Naive thymus-derived CD8-positive, alpha-beta T cell (primary cell): ENCODE measurements at regions not wholly inside any gene's neighbourhood (a gene's known extent, or its start where the extent isn't known, plus 50 kb on each side); places are given as distances from the start of the nearest gene placed in this dataset.
"Not testable (repeated sequence)": the region's sequence is repeated elsewhere in the genome, so short reads cannot be mapped to it uniquely, and the experiment has no call there.

Source experiments
- ATAC-seq, 2 donors: fragments of 150-1000 bp; cut with Tn5 transposase in 1 of 2; sonication (Bioruptor Pico), chemical (Tn5 transposase) in 1 of 2; 1 replicate in 1 of 2; 2 replicates in 1 of 2; pipeline ENCODE4 v1.10.0; 2021; ENCODE audit warnings: mild to moderate bottlenecking in 2 of 2, moderate library complexity in 2 of 2
- POLR2A ChIA-PET: fragments of 350-600 bp; sonication (Branson Sonifier 250); formaldehyde crosslinking; loops from one replicate; lab custom pipeline; 2021; ENCODE audit warnings: antibody characterized with exemption; lab: Charles Lee
- DNase-seq, 10 donors: peaks; one replicate each; pipeline versions ENCODE4 v3.0.0 to v3.0.0-alpha.2; 2020 to 2022
- H3K27ac Mint-ChIP-seq, 10 donors: one replicate each; pipeline ENCODE4 v1.8.0; 2020 to 2022; ENCODE audit warnings: mild to moderate bottlenecking in 10 of 10, mixed read lengths in 10 of 10, moderate library complexity in 4 of 10, inconsistent platforms in 1 of 10
- H3K27me3 Mint-ChIP-seq, 5 donors: one replicate each; pipeline ENCODE4 v1.8.0; 2021 to 2022; ENCODE audit warnings: mixed read lengths in 5 of 5
- H3K36me3 Mint-ChIP-seq, 3 donors: one replicate each; pipeline ENCODE4 v1.8.0; 2020 to 2022; ENCODE audit warnings: mixed read lengths in 3 of 3, mild to moderate bottlenecking in 2 of 3, inconsistent platforms in 1 of 3
- H3K4me1 Mint-ChIP-seq, 4 donors: one replicate each; pipeline ENCODE4 v1.8.0; 2021 to 2022; ENCODE audit warnings: mixed read lengths in 4 of 4
- H3K4me3 Mint-ChIP-seq, 10 donors: one replicate each; pipeline ENCODE4 v1.8.0; 2020 to 2022; ENCODE audit warnings: mild to moderate bottlenecking in 10 of 10, mixed read lengths in 10 of 10, moderate library complexity in 6 of 10, inconsistent platforms in 1 of 10
- H3K9me3 Mint-ChIP-seq, 9 donors: one replicate each; pipeline ENCODE4 v1.8.0; 2020 to 2022; ENCODE audit warnings: mixed read lengths in 9 of 9, mild to moderate bottlenecking in 3 of 9, inconsistent platforms in 1 of 9, moderate library complexity in 1 of 9

DNA sequence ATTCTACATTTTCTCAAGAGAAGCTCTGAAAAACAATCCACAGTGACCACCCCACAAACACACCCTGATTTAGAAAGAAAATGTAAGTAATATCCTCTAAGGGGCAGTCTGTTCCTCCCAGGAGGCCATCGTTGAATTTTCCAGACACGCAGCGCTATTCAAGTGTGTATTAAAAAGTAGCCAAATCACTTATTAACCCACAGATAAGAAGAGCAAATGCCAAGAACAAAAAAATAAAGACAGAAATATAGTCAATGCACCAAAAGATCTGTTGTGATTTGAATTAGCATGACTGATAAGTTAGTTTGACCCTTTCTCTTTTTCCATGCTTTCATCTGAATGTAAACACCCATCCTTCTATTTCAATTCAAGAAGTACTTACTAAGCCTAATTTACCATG is 622.8 kb upstream of the ZNF385D start:
- Mint-ChIP-seq H3K27ac (no peak overlapping the region), H3K27me3 (peaks cover 16 to 39% (median 28%) of the 10 kb centered on the region in 5 donors), H3K9me3 (peaks cover 0 to 14% (median 2%) of the 10 kb centered on the region in 9 donors), H3K36me3 (peaks cover 0 to 10% (median 0%) of the 10 kb centered on the region in 3 donors), H3K4me1 (peaks cover 0 to 11% (median 3%) of the 10 kb centered on the region in 4 donors), H3K4me3 (no peak overlapping the region)
- ATAC-seq: no peak
- POLR2A ChIA-PET: no interaction called here
- no peak for DNase-seq

DNA sequence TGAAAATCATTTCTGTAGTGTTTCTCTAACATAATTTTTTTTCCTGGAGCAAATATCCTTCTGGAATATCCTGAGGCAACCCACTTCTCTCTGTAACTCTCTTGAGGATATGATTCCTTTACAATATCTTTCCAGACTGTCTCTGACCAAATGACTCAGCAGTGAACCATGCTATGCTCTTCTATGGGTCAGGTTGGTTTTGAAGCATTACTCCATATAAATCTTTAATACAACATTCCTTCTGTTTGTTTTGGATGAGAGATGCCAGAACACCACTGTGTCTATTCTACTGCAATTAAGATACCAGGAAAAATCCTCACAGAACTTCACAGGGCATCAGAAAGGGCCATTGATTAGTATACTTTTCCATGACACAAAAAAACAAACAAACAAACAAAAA is 626.4 kb upstream of the ZNF385D start:
- H3K27me3 Mint-ChIP-seq: peaks cover 10 to 21% (median 14%) of the 10 kb centered on the region in 5 donors
- peaks cover 0 to 6% (median 3%) of the 10 kb centered on the region in 4 donors for H3K4me1 Mint-ChIP-seq
- peaks cover 0 to 23% (median 3%) of the 10 kb centered on the region in 9 donors for H3K9me3 Mint-ChIP-seq
- H3K27ac Mint-ChIP-seq: no peak overlapping the region
- POLR2A ChIA-PET: no interaction called here
- DNase-seq: no peak
- H3K4me3 Mint-ChIP-seq: no peak overlapping the region
- H3K36me3 Mint-ChIP-seq: peaks cover 0 to 6% (median 0%) of the 10 kb centered on the region in 3 donors
- ATAC-seq: no peak

DNA sequence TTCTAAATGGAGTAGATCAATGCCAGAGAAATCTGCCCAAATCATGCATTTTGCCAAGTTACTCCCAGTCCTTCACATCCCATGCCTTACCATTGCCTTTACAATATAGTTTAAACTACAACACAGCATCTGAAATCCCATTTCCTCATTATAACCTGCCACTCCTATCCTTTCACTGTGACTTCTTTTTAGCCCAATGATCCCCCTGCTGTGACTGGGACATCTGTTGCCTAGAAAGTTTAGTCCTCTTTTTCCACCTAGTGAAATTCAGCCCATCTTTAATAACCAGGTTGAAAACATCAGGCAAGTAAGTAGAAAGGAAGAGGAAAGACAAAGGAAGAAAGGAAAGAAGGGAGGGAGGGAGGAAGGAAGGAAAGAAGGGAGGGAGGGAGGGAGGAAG is 627.9 kb upstream of the ZNF385D start:
- POLR2A ChIA-PET: no interaction called here
- Mint-ChIP-seq H3K27me3 (peaks cover 2 to 9% (median 7%) of the 10 kb centered on the region in 5 donors), H3K4me1 (no peaks in the 10 kb centered on the region), H3K9me3 (peaks cover 0 to 13% (median 1%) of the 10 kb centered on the region in 9 donors), H3K36me3 (no peaks in the 10 kb centered on the region), H3K4me3 (no peak overlapping the region), H3K27ac (no peak overlapping the region)
- no peak for DNase-seq
- ATAC-seq: no peak

DNA sequence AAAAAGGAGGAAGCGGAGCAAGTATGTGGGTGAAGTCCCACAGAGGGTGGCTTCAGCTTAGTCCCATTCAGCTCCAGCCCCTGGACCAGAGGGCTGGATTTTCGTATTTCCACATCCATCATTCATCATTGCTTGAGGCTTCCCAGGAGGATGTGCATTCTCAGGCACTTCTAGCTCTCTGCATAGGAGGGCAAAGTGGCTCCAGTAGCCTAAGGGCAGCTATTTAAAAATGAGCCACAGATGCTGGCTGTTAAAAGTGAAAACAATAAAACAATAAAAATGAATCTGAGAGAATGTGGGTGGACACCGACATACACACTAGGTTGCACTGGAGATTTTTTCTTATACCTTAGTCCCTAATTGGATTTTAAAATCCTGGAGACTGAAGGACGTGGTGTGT is 629.2 kb upstream of the ZNF385D start:
- H3K4me3 Mint-ChIP-seq: no peak overlapping the region
- no peak overlapping the region for H3K27ac Mint-ChIP-seq
- H3K27me3 Mint-ChIP-seq: no peaks in the 10 kb centered on the region
- DNase-seq (no peak), ATAC-seq (no peak)
- no peaks in the 10 kb centered on the region for H3K4me1 Mint-ChIP-seq
- H3K9me3 Mint-ChIP-seq: peaks cover 0 to 13% (median 2%) of the 10 kb centered on the region in 9 donors
- POLR2A ChIA-PET: no interaction called here
- H3K36me3 Mint-ChIP-seq: no peaks in the 10 kb centered on the region

DNA sequence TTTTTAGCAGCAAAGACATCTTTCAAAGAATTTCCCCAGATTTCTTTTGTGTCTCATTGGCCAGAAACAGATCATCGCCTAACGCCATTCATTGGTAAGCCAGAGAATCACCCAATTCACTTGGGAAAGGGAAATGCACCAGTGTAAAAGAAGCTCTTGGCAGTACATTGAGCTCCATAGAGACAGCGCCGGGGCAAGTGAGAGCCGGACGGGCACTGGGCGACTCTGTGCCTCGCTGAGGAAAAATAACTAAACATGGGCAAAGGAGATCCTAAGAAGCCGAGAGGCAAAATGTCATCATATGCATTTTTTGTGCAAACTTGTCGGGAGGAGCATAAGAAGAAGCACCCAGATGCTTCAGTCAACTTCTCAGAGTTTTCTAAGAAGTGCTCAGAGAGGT is 630.6 kb upstream of the ZNF385D start:
- H3K9me3 Mint-ChIP-seq: peaks cover 0 to 13% (median 0%) of the 10 kb centered on the region in 9 donors
- peak overlapping the region in 3 of 10 donors; percentile 42 to 71 (median 43) for H3K4me3 Mint-ChIP-seq
- H3K27ac Mint-ChIP-seq: peak overlapping the region in 3 of 10 donors; percentile 48 to 69 (median 64)
- H3K27me3 Mint-ChIP-seq, ATAC-seq, H3K36me3 Mint-ChIP-seq, H3K4me1 Mint-ChIP-seq, POLR2A ChIA-PET: not testable (repeated sequence)
- peak in 7 of 10 donors; percentile 2 to 64 (median 8) for DNase-seq

DNA sequence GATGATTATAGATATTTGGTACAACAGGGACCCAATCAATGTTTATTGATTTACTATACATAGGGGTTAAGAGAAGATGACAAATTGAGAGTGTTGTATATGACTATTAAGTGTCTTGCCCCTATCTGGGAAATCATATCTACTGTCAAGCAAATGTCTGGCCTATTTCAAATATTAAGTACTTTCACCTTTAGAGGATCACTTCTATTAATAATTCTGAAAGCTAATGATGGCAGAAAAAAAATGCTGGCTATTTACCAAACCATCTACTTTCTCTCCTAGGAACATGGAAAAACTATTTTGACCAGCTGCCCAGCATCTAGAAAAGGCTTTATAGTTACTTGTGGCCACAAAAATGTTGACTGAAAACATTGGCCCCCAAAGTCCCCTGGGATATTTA is 632.3 kb upstream of the ZNF385D start:
- ATAC-seq (no peak), DNase-seq (no peak)
- no peaks in the 10 kb centered on the region for H3K27me3 Mint-ChIP-seq
- H3K27ac Mint-ChIP-seq: no peak overlapping the region
- H3K4me1 Mint-ChIP-seq: no peaks in the 10 kb centered on the region
- H3K36me3 Mint-ChIP-seq: no peaks in the 10 kb centered on the region
- H3K9me3 Mint-ChIP-seq: peaks cover 0 to 13% (median 2%) of the 10 kb centered on the region in 9 donors
- H3K4me3 Mint-ChIP-seq: no peak overlapping the region
- POLR2A ChIA-PET: no interaction called here

DNA sequence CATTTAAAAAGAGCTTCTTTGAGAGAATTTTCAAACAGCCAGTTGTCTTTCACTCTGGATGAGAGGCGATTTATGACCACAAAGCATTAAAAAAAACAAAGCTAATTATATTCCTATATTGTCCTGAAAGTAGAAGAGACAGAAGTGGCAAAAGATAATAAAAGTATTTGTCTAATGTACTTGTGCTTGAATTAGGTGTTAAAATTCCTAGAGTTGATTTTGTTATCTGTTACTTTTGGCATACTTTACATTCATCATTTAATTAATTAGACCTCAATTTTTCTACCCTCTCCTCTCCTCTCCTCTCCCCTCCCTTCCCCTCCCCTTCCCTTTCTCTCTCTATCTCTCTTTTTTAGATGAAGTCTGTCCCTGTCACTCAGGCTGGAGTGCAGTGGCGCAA is 635.1 kb upstream of the ZNF385D start:
- POLR2A ChIA-PET: no interaction called here
- Mint-ChIP-seq H3K9me3 (peaks cover 0 to 11% (median 0%) of the 10 kb centered on the region in 9 donors), H3K4me1 (no peaks in the 10 kb centered on the region), H3K36me3 (no peaks in the 10 kb centered on the region), H3K4me3 (no peak overlapping the region), H3K27me3 (no peaks in the 10 kb centered on the region), H3K27ac (no peak overlapping the region)
- ATAC-seq (no peak), DNase-seq (no peak)

DNA sequence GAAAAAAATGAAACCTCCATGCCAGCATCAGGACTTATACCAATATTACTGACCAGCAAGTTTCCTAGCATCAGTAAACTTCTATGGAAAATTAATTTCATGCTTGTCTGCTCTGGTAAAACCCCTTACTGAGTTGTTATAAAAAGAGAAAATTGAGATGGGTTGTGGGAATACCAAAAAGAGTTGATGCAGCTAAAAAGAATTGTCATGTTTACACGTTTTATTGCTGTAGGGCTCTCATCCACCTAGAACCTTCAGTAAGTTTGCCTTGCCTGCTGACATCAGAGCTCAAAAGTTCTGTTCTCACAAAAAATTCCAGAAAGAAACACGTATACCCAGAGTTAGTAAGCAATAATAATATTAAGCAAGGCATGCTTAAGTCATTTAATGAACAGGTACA is 641.3 kb upstream of the ZNF385D start:
- POLR2A ChIA-PET: no interaction called here
- H3K27me3 Mint-ChIP-seq: no peaks in the 10 kb centered on the region
- no peaks in the 10 kb centered on the region for H3K4me1 Mint-ChIP-seq

DNA sequence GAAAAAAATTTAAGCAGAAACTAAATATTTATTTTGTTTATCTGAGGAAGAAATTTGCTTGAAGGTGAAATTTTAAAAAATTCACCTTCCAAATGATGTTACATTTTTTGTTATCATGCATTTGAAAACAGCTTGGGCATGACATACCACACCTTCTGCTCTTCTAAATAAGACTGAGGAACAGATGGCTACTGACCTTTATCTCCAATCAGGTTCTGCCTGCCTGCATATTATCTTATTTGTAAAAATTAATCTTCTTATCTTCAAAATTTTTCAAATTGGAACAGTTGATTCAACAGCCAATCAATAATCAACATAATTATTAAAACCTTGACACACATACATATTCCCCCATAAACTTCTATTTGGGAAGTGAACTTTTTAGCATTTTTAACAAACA is 641.8 kb upstream of the ZNF385D start:
- Mint-ChIP-seq H3K27me3 (no peaks in the 10 kb centered on the region), H3K4me3 (no peak overlapping the region), H3K4me1 (no peaks in the 10 kb centered on the region), H3K9me3 (peaks cover 0 to 23% (median 6%) of the 10 kb centered on the region in 9 donors), H3K36me3 (no peaks in the 10 kb centered on the region), H3K27ac (no peak overlapping the region)
- POLR2A ChIA-PET: no interaction called here
- ATAC-seq: no peak
- no peak for DNase-seq

More for the DNA sequence above, 641.3 kb upstream of the ZNF385D start:
- DNase-seq: no peak
- Mint-ChIP-seq H3K9me3 (peaks cover 0 to 17% (median 2%) of the 10 kb centered on the region in 9 donors), H3K36me3 (no peaks in the 10 kb centered on the region), H3K27ac (no peak overlapping the region), H3K4me3 (no peak overlapping the region)
- ATAC-seq: no peak

DNA sequence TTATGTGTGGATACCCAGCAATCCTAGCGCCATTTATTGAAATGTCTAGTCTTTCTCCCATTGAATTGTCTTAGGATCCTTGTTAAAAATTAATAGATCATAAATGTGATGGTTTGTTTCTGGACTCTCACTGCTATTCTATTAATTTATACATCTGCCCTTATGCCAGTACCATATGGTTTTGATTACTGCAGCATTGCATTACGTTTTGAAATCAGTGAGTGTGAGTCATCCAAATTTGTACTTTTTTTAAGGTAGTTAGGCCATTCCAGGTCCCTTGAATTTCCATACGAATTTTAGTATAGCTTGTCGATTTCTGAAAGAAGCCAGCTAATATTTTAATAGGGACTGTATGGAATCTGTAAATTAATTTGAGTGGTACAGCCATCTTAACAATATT is 648.6 kb upstream of the ZNF385D start:
- ATAC-seq (no peak), DNase-seq (no peak)
- no peaks in the 10 kb centered on the region for H3K36me3 Mint-ChIP-seq
- peaks cover 0 to 24% (median 6%) of the 10 kb centered on the region in 9 donors for H3K9me3 Mint-ChIP-seq
- no peak overlapping the region for H3K27ac Mint-ChIP-seq
- POLR2A ChIA-PET: no interaction called here
- H3K4me1 Mint-ChIP-seq: no peaks in the 10 kb centered on the region
- no peak overlapping the region for H3K4me3 Mint-ChIP-seq
- H3K27me3 Mint-ChIP-seq: no peaks in the 10 kb centered on the region

DNA sequence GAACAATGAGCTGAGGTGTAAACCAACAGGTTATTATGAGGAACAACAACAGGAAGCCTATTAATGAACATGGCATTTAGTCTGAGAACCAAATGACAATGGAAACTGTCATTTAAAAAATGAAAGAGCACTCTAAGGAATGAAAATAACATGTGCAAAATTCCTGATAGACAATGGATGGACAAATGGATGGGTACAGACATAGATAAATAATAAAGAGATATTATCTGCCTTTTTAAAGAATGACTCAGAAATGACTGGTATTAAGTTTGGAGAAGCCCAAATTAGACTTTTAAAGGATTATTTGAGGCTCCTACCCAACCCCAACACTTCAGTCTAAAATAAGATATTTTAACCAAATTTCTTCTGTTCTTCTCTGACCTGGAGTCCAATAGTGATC is 650.5 kb upstream of the ZNF385D start:
- H3K36me3 Mint-ChIP-seq: no peaks in the 10 kb centered on the region
- no peak overlapping the region for H3K27ac Mint-ChIP-seq
- H3K9me3 Mint-ChIP-seq: peaks cover 0 to 21% (median 5%) of the 10 kb centered on the region in 9 donors
- no peaks in the 10 kb centered on the region for H3K4me1 Mint-ChIP-seq
- H3K27me3 Mint-ChIP-seq: no peaks in the 10 kb centered on the region
- DNase-seq: no peak
- no peak for ATAC-seq
- no peak overlapping the region for H3K4me3 Mint-ChIP-seq
- POLR2A ChIA-PET: no interaction called here

DNA sequence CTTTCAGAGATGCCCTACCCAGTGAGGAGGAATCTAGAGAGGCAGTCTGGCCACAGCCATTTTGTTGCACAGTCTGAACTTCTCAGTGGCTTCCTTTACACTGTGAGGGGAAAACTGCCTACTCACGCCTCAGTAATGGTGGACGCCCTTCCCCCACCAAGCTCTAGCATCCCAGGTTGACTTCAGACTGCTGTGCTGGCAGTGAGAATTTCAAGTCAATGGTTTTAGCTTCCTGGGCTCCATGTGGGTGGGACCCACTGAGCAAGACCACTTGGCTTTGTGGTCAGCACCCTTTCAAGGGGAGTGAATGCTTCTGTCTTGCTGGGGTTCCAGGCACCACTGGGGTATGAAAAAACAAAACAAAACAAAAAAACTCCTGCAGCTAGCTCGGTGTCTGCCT is 663.2 kb upstream of the ZNF385D start:
- POLR2A ChIA-PET: no interaction called here
- H3K27ac Mint-ChIP-seq: no peak overlapping the region
- no peaks in the 10 kb centered on the region for H3K27me3 Mint-ChIP-seq
- no peak overlapping the region for H3K4me3 Mint-ChIP-seq
- H3K9me3 Mint-ChIP-seq: peaks cover 0 to 25% (median 0%) of the 10 kb centered on the region in 9 donors
- DNase-seq (no peak), ATAC-seq (no peak)
- no peaks in the 10 kb centered on the region for H3K36me3 Mint-ChIP-seq
- no peaks in the 10 kb centered on the region for H3K4me1 Mint-ChIP-seq

DNA sequence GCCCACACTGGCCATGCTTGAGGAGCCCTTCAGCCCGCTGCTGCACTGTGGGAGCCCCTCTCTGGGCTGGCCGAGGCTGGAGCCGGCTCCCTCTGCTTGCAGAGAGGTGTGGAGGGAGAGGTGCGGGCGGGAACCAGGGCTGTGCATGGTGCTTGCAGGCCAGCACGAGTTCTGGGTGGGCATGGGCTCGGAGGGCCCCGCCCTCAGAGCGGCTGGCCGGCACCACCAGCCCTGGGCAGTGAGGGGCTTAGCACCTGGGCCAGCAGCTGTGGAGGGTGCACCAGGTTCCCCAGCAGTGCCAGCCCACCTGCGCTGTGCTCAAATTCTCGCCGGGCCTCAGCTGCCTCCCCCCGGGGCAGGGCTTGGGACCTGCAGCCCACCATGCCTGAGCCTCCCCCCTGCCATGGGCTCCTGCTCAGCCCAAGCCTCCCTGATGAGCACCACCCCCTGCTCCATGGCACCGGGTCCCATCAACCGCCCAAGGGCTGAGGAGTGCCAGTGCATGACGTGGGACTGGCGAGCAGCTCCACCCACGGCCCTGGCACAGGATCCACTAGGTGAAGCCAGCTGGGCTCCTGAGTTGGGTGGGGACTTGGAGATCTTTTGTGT is 665.9 kb upstream of the ZNF385D start:
- H3K9me3 Mint-ChIP-seq: peaks cover 0 to 19% (median 0%) of the 10 kb centered on the region in 9 donors
- not testable (repeated sequence) for ATAC-seq, DNase-seq

DNA sequence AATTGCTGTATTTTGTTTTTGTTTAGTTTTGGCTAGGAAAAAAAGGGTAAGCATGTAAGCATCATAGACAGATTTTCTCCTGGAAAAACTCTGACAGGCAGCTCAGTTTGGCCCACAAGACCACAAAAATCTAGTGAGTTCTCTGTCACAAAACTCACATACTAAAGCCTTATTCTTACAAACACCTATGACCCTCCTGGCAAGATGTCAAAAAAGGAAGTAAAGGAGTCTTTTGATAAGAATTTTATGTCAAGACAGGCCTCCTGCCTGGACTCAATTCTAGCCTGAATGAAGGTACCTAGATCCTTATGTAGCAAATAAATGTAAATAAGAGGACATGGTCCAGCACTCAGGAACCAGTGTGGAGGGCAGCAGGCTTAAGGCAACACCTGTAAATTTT is 668.3 kb upstream of the ZNF385D start:
- H3K4me3 Mint-ChIP-seq: no peak overlapping the region
- H3K27me3 Mint-ChIP-seq: peaks cover 0 to 1% (median 0%) of the 10 kb centered on the region in 5 donors
- no peaks in the 10 kb centered on the region for H3K4me1 Mint-ChIP-seq
- no peak for DNase-seq
- POLR2A ChIA-PET: no interaction called here
- H3K36me3 Mint-ChIP-seq: no peaks in the 10 kb centered on the region
- no peak overlapping the region for H3K27ac Mint-ChIP-seq
- ATAC-seq: no peak
- H3K9me3 Mint-ChIP-seq: peaks cover 0 to 9% (median 0%) of the 10 kb centered on the region in 9 donors

More for the DNA sequence above, 665.9 kb upstream of the ZNF385D start:
- H3K4me1 Mint-ChIP-seq, H3K27ac Mint-ChIP-seq, H3K27me3 Mint-ChIP-seq, H3K4me3 Mint-ChIP-seq, H3K36me3 Mint-ChIP-seq, POLR2A ChIA-PET: not testable (repeated sequence)
